ENCODE measurements at regions not wholly inside any gene's neighbourhood (a gene's known extent, or its start where the extent isn't known, plus 50 kb on each side); places are given as distances from the start of the nearest gene placed in this dataset.

DNA sequence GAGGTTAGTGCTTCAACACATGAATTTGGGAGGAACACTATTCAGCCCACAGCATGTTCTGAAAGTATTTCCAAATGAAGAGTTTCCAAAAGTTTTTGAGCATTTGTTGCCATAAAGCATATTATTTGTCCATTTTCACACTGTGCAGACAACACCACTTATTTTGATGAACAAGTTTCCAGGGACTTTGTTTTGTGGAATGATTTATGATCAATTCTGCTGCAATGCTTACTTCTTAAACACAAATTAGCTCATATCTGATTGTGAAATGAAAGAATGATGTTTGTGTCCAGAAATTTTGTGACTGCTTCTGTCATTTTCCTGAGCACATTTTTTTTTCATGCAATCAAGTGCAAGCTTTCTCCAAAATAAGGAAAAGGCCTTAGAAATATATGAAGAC is 205.3 kb downstream of the RAP2A start:
- no peak for DNase-seq

DNA sequence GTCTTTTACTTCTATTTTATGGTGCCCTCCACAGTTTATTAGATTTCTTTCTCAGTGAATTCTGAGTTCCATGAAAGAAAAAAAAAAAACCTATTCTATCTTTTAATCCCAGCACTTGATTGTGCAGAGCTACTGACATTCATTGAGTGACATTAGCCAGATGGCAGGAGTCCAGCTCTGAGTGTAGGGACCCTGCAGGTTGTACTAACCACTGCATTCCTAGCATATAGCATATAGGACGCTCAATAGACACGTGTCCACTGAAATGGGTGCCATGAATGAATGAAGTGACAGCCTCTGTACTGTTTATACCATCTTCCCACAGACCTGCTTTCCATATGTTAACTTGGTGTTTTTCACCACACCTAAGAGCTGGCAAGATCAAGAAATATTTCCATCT is 206.3 kb downstream of the RAP2A start:
- no peak for DNase-seq

DNA sequence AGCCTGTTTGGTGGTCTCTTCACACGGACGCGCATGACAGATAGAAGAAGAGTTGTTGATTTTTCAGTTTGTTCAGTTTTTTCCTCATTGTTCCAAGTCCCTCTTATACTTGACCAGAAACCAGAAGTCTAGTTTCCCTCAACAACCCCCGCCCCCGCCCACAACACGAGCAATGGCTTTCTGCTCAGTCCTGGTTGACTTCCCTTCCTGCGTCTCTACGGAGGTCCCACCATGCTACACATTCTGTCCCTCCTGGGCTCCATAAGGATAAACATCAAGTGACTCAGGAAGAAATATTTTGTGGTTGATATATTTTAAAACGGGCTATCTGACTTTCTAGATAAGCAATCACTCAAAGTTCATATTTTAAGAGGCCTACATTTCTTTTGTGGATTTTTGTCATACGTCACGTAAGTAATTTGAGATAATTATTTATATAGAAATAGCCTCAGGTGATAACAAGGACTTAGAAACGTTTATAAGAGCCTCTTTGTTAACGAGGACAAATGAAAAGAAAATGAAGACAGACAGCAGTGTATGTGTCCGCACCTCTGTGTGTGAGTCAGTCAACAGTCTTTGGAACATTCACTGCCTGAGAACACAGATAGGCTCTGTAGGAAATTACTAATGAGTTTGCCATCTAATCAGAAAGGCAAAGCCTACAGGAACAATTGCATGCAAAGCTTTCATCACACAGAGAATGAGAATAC is 214.4 kb downstream of the RAP2A start:
- no peak for DNase-seq

DNA sequence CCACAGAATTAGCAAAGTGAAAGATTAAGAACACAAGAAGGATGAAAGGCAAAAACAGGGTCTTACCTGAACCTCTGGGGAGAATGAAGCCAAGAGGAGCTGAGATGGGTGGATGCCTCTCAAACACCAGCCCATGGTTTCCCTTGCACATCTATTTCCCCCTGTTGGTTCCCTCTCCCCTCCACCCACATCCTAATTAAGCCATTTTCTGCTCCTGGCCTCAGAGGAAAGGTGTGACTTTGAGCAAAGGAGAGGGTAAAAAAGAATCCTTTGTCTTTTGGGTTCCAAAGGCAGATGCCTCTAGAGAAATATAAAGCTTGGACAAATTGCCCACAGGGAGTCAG is 214.9 kb downstream of the RAP2A start:
- no peak for DNase-seq

DNA sequence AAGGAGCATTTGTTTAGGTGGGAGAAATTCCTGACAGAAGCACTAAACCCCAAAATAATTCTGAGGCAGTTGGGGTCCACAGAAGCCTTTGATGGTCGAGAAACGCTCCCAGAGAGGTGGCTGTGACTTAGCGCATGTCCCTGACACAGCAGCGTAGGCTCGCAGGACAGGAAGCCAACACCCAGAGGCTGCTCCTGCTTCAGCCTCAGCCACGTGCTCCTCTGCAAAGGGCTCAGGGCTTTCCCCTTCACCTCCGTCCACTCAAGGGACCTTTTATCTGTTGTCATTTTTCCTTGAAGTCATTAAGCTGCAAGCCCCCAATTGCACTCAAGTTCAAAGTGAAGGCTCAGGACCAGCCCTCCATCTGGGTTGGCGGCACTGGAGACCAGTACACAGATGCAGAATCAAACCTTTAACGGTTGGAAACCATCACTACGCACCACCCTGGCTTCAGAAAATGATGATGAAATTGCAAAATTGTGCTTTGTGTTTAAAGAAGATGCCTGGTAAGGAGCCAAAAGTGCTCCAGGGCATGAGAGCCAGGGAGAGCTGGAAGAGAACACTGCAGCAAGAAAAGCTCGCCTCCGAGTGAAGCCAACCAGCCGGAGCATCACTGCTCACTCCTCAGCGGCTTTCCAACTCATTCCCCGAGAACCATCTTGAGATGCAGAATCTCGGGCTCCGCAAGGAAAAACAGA is 219.6 kb downstream of the RAP2A start:
- DNase-seq, result no peak

DNA sequence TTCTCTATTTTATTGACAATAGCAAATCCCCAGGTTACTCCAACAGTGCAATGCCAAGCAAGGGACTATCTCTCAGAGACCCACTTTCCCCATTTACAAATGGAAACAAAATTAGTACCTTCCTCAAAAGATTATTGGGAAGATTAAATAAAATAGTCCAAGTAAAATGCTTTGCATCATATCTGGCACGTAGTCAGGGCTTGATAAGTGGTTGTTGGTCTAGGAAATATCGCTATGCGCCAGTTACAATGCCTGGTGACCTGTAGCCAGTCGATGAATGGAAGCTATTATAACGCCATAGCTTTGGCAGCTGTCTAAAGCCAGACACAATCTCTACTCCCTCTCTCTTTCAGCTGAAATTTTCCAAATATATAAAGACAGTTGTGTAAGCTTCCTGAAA is 220.3 kb downstream of the RAP2A start:
- no peak for DNase-seq

DNA sequence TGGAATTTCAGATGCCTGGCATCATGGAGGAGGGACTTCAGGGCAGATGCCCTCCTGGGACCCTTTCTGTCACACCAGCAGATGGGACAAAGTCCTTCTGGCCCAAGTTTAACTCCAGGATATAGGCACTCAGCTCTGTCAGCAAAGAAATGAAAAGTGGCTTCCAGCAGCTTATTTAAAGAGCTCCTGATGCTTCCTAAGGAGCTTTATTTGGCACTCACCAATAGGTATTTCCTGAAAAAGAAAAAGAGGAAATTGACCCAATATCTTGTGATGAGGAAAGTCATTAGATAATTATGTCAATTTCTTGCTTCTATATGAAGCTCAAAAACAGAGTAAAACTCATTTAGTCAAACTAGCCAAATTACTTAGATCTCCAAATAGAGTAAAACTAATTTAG is 224.6 kb downstream of the RAP2A start:
- no peak for DNase-seq

DNA sequence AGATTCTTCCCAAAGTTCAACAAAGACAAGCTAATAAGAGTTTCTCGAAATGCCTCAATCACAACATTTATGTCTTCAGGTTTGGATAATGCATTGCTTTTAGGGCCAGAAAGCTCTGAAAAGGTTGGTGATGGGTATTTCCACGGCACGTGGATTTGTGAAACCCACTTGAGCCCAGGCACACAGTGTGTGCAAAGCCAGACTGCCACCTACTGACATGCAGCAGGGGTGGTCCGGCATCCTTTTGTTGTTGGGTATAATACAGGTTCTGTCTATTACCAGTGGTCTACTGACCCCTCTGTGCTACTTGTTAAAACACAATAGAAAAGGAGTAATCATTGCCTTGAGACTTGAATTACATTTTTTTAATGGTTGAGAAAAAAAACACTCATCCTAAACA is 225.6 kb downstream of the RAP2A start:
- DNase-seq, result no peak

DNA sequence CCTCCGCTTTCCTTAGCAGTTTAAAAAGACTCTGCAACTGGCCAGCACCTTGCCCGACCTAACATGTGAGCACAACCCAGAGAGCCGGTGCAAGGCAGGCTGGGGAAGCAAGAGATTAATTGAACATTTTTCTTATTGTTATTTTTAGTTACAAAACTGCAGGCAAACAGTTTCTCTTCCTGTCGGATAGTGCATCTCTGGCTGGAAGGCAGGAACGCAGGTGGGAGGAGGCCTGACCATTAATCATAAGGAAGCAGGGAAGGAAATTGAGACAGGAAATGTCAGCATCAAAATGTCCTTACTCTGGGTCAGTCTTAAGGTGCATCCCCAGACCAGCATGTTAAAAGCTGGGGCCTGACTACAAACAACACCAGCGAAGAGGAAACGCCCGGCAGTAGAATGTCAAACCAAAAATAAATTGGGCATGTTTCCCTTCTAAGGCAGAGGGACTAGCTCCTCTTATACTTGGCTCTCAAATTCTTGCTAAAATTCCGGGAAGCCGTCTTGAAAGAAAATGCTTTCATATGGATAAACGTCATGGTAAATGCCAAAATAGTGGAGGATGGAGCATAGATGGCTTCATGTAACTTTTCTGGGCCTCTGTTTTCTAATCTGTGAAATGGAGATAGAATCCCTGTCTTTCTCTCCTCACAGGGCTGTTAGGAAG is 226.8 kb downstream of the RAP2A start:
- DNase-seq, result no peak

DNA sequence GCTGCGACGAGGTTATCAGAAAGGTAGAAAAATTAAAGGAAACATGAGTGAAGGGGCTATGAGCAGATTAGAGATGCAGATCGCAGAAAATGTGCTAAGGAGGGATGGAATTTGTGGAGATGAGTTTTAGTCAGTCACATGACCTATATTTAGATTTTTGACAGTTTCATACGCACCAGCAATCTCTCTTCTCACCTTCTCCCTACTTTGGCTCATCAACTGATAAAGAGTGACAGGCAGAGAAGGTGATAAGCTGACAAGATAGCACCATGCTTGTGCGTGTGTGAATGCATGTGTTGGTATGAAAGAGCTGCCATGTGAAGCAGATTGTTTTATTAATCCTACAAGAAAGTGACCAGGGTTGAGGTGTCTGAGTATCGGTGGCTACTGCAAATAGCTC is 252.6 kb downstream of the RAP2A start:
- no peak for DNase-seq

DNA sequence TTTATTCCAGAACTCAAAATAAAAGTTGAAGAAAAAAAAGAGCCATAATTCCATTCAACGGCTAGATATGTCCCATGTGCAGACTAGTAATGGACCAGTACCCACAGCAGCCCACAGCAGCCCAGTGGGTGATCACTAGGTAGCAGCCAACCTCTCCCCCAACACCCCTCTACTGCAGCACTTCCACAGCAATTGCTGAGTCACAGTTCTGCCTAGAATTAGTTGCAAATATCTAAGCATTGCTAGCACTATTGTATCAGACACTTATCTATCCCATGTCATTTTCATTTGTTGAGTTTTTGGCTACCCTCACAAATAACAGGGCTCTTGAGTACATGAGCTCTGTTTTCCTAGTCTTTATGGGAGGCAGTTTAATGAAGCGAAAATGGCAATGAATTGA is 258.7 kb downstream of the RAP2A start:
- no peak for DNase-seq

DNA sequence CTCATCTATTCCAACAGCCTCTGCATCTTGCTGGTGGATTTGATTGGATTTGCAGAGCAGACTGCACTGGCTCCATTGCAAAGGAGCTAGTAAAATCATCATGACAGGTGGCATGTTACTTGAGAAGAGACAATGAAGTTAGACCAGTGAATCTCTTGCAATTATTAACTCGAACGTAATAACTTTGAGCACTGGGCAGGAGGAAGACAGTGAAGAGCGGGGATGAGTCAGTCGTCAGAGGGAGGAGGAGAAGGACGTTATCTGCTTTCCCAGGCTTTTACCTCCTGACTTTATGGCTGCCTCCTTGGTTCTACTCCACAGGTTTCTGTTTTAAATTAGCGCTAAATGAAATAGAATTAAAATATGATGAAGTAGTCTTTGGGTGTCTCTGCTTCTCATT is 257.8 kb upstream of the IPO5 start:
- no peak for DNase-seq

DNA sequence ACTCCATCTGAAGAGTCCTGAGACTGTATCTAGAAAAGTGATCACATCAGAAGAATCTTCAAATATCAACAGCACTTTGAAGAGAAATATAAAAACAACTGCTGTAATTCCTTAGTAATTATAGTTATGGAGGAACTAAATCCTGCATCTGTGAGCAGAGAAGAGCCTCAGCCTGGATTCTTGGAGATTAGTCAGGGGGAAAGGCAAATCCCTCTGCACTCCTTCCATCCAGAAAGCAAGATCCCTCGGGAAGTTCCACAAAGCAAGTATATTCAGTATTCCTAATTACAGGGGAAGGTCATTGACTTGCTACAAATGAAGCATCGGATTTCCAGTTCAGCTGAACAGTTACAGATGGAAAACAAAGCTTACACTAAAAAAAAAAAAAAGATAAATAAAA is 256.6 kb upstream of the IPO5 start:
- no peak for DNase-seq

DNA sequence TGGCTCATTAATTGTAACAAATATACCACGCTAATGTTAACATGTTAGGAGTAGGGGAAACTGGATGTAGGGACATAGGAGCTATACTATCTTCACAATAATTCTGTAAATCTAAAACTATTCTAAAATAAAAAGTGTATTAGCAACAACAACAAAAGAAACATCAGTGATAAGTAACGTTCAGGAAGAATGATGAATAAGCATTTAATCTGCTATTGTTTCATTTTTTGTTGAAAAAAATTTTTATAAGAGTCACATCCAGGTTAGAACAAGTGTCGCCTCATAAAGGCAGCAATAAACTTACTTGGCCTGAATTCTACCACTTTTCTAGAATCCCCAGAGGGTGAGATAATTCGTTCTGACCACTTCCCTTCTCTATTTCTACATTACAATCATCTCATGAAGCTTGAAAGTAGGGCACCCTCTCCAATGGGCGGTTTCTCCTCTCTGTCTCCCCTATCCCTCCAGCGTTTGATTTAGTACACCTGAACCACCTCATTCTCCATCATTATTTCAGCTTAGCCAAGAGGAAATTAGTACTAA is 253.1 kb upstream of the IPO5 start:
- DNase-seq, result no peak

DNA sequence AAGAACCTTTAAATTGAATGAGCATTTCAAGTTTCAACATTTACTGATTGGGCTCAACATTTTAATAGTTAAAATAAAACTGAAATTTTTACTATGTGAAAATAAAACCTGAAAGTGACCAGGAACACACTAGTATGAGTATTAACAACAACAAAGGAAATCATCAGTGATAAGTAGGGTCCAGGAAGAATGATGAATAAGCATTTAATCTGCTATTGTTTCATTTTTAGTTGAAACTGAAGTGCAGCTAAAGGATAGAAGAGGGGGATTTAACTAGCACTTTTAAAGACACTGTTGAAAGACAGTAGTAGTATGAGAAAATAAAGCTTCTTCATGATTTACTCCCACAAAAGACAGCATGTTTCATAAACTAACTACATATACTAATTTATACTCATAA is 250.9 kb upstream of the IPO5 start:
- DNase-seq, result no peak

DNA sequence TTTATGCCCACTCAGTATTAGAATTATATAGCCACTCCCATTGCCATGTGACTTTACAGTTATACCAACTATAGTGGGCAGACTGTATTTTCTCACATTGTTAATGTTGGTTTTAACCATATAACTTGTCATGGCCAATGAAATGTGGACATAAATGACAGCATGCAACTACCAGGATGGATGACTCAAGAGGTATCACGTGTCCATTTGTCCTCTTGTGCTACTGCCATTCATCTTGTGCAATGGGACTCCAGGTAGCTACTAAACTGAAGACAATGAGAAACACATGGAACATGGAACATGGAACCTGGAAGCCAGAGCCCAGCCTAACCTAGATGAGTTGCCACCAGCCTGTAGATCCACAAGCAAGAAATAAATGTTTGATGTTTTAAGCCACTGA is 242.7 kb upstream of the IPO5 start:
- DNase-seq, result no peak

DNA sequence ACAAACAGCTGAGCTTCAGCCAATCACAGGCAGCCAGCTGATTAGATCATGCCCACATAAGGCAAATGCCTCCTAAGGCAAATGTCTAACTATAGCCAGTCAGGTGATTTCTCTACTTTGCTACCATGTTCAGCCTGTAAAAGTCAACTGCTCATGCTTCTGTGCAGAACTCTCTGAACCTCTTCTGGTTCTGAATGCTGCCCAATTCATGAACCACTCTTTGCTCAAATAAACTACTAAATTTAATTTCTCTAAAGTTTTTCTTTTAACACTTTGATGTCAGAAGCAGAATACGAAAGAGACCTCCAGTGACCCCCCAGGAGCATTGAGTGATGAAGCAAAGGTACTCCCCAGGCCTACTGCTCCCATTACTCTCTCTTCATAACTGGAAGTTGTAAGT is 240.7 kb upstream of the IPO5 start:
- DNase-seq, result no peak

DNA sequence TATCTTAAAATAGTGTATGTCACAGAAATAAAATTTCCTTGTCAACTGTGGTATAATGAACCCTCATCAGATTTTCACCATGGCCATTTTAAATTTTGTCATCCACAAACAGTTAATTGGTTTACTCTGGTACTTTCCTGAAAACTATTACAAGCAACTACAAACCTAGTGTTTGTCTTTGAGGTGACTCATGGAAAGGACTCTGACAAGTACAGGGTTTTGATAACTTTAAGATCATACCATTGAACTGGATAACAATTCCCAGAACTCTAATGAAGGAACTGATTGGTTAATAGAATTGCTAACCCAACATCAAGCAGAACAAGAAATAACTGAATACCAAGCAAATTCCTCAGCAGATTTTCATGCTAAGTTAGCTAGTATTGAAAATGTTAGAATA is 237.7 kb upstream of the IPO5 start:
- no peak for DNase-seq

DNA sequence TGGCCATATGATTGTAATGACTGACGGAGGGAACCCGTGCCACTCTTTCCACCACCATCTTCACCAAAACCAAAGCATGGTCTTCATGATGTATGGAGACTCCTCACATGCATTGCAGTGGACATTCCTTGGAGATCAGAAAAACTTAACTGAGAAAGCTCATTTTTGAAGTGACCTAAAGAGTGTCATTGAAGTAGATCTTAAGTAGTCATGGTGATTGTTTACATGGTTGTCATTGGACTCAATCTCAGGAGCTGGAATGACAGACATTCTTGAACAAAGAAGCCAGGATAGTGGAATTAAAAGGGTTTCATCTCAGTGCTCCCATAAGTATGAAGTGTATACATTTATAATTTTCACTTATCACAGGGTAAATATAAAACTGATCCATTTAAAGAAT is 236.7 kb upstream of the IPO5 start:
- no peak for DNase-seq

DNA sequence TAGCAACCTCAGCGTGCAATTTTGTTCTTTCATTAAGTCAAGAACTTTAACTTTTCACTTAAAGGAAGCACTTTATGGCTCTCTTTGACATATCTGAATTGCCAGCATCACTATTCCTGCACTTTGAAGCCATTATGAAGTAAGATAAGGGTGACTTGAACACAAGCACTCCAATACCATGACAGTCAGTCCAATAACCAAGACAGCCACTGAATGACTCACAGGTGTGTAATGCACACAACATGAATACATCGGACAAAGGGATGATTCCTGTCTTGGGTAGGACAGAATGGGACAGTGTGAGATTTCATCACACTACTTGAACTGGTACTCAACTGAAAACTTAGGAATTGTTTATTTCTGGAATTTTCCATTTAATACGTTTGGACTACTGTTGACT is 233.7 kb upstream of the IPO5 start:
- no peak for DNase-seq

DNA sequence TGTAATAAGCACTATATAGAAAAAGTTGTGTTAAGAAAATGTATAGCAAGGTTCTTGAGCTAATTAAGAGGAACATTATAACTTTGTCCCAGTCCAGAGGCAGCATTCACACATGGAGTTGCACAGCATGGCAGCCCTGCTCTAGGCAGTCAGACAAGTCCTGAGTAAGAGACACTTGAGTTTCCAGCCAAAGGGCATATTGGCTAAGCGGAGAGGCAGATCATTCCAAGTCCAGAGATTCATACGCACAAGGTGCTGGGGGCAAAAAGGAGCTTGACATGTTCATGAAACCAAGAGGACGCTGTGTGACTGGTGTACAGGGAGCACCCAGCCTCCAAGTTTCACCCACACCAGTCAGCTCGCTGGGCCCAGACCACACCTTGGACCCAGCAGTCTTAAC is 232.6 kb upstream of the IPO5 start:
- DNase-seq, result no peak

DNA sequence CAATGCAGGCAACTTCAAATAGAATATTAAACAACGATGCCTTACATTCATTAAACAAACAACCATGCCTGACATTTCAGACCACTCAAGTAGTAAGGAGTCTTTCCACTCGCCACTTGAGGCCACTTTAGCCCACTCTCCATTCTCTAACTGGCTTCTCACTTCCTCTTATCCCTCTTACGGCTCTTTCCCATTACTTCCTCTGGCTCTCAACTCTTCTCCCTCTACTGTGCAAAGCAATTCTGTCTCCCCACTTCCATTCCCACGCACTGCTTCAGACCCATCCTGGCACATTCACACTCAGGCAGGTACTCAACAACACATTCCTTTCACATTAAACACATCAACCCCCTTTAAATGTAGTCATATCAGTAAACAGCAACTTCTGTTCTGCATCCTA is 229.8 kb upstream of the IPO5 start:
- DNase-seq, result no peak

DNA sequence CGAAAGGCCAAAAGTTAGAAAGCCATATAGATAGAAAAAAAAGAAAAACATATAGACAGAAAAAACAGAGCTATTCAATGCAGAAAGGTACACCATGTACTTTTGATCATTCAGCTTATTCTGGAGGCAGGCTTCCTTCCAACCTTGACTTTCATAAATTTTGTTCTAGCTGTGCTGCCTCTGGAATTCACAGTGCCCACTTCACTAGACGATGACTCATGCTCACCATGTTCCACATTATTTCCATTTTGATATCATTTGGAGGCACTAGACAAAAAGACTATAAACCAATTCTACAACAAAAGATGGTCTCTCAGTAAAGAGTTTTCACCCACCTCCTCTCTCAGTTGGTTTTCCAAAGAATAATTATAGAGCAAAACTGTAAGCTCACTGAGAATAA is 229.0 kb upstream of the IPO5 start:
- DNase-seq, result no peak

DNA sequence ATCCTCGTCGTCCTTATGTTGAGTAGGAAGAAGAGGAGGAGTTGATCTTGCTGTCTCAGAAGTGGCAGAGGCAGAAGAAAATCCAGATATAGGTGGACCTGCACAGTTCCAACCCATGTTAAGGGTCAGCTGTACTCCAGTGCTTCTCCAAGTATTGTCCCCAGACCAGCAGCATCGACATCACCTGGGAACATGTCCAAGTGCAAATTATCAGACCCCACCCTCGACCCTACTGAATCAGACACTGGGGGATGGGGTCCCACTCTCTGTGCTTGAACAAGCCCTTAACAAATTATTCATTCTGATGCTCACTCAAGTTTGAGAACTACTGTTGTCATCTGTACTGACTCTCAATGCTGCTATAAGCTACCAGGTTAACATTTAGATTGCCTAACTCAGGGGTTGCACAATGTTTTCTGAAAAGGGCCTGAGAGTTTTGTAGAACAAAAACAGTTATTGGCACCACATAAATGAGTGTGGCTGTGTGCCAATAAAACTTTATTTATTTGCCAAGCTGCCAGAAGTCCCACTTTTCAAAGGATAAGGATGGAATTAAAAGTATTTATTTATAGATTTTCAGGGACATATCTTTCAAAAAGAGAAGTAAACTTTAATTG is 226.7 kb upstream of the IPO5 start:
- no peak for DNase-seq

All from NCI-H2081 (cell line).